Fibroblast of the aortic adventitia (primary cell): ENCODE measurements at regions not wholly inside any gene's neighbourhood (a gene's known extent, or its start where the extent isn't known, plus 50 kb on each side); places are given as distances from the start of the nearest gene placed in this dataset.

Source experiments
- DNase-seq: peaks from one replicate; pipeline ENCODE4 v3.0.0-alpha.2; 2010; ENCODE audit warnings: low read depth
- H3K4me3 ChIP-seq: 2 replicates; pipeline ENCODE4 v1.5.1; 2011; ENCODE audit warnings: low read depth, mild to moderate bottlenecking, control low read depth, low read length, moderate library complexity
- TF ChIP-seq, protein P1 (sequence below): IDR thresholded peaks from 2 replicates; pipeline ENCODE4 v1.5.1; 2011; ENCODE audit warnings: mild to moderate bottlenecking, low read length, control low read depth, inconsistent platforms; ENCODE audit not compliant: insufficient read depth

DNA sequence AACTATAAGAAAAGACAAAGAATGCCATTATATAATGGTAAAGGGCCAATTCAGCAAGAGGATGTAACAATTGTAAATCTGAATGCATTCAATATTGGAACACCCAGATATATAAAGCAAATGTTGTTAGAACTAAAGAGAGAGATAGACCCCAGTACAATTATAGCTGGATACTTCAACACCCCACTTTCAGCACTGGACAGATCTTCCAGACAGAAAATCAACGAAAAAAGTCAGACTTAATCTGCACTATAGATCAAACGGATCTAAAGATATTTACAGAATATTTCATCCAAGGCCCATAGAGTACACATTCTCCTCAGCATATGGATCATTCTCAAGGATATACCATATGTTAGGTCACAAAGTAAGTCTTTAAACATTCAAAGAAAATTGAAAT is 194.6 kb upstream of the DACH1 start:
- H3K4me3 ChIP-seq, result no peak overlapping the region
- TF ChIP-seq, protein P1, sequence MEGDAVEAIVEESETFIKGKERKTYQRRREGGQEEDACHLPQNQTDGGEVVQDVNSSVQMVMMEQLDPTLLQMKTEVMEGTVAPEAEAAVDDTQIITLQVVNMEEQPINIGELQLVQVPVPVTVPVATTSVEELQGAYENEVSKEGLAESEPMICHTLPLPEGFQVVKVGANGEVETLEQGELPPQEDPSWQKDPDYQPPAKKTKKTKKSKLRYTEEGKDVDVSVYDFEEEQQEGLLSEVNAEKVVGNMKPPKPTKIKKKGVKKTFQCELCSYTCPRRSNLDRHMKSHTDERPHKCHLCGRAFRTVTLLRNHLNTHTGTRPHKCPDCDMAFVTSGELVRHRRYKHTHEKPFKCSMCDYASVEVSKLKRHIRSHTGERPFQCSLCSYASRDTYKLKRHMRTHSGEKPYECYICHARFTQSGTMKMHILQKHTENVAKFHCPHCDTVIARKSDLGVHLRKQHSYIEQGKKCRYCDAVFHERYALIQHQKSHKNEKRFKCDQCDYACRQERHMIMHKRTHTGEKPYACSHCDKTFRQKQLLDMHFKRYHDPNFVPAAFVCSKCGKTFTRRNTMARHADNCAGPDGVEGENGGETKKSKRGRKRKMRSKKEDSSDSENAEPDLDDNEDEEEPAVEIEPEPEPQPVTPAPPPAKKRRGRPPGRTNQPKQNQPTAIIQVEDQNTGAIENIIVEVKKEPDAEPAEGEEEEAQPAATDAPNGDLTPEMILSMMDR, result no peak
- no peak for DNase-seq

DNA sequence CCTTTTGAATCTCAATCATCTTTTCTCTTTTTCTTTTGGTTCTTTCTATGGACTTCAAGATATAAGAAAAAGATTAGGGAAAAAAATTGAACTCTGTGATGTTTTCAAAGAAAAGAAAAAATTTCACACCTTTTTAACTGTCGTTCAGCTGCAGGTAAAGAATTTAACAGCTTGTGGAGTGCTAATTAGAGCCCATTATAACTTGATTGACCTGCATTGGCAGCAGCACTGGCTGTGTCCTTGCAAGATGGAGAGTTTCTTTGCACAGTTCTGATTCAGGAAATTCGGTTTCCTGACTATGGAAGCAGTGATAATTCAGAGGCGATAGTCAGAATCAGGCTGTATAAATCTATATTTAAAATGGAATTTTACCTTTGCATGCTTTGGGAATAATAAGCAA is 183.2 kb upstream of the DACH1 start:
- H3K4me3 ChIP-seq, result no peak overlapping the region
- DNase-seq, result no peak
- TF ChIP-seq, protein P1, result no peak

DNA sequence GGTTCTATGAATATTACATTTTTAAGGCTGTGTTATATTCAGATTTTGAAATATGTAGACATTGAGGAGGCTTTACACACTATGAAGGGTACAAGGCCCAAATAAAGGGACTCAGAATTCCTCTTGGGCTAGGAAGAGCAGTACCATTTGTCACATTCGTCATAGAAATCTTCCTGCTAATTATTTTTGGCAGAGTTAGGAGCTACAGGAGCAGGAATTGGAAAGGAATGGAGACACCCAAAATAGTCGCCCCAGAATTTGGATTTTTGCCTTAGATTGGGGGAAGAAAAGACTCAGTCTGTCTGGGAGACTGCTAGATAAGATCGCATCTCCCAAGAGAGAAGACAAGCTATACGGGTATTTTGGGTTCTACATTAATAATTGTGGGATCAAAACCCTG is 176.4 kb upstream of the DACH1 start:
- no peak for DNase-seq
- H3K4me3 ChIP-seq, result no peak overlapping the region
- TF ChIP-seq, protein P1, result no peak

GRCh38 chr13:72041165-72041564 is 174.2 kb upstream of the DACH1 start:
- TF ChIP-seq, protein P1, result no peak
- H3K4me3 ChIP-seq, result no peak overlapping the region
- DNase-seq, result no peak

GRCh38 chr13:72039126-72039525 is 172.1 kb upstream of the DACH1 start:
- H3K4me3 ChIP-seq, result no peak overlapping the region
- no peak for DNase-seq
- TF ChIP-seq, protein P1, result no peak

- H3K4me3 ChIP-seq, result no peak overlapping the region
- TF ChIP-seq, protein P1, result no peak
- DNase-seq, result no peak
Observed at GRCh38 chr13:72029981-72030380, 163.0 kb upstream of the DACH1 start.

DNA sequence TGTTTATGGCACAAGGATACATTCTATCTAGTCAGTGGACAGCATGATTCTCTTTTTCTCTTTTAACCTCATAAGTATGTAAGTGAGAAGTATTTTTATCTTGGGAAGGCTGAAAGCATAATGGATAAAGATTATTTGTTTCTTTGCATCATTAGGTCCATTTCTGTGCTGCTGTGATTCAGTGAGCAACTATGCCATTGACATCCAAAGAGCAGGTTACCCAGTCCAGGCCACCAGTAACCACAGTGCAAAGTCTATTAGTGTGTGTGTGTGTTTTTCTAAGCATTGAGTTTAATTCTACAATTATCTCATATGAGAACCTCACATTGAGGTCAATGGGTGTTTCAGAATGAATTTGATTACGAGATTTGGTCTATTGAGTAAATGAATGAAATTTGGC is 158.8 kb upstream of the DACH1 start:
- H3K4me3 ChIP-seq, result no peak overlapping the region
- no peak for DNase-seq
- TF ChIP-seq, protein P1, result no peak
